ENCODE measurements at regions not wholly inside any gene's neighbourhood (a gene's known extent, or its start where the extent isn't known, plus 50 kb on each side); places are given as distances from the start of the nearest gene placed in this dataset.
A peak's percentile ranks its signal among the peaks of the same experiment; 100 is the strongest.
"Not testable (repeated sequence)": the region's sequence is repeated elsewhere in the genome, so short reads cannot be mapped to it uniquely, and the experiment has no call there.

GRCh38 chr4:118410138-118410537 lies 57.3 kb upstream of the PRSS12 start:
- H3K36me3 ChIP-seq: no peaks in the 10 kb centered on the region
- no peak overlapping the region for H3K27ac ChIP-seq
- intact Hi-C loops (cut with DNase I): no loop called here
- no peaks in the 10 kb centered on the region for H3K4me1 ChIP-seq
- no peaks in the 10 kb centered on the region for H3K9me3 ChIP-seq
- ATAC-seq (no peak), DNase-seq (no peak)
- H3K27me3 ChIP-seq: no peaks in the 10 kb centered on the region
- H3K4me3 ChIP-seq: no peak overlapping the region
- no peak for TF ChIP-seq CTCF (IDR thresholded peaks at IDR 0.05)

- no peaks in the 10 kb centered on the region for H3K36me3 ChIP-seq
- ATAC-seq (no peak), DNase-seq (no peak)
- H3K27ac ChIP-seq: no peak overlapping the region
- no peak overlapping the region for H3K4me3 ChIP-seq
- intact Hi-C loops (cut with DNase I): no loop called here
- no peaks in the 10 kb centered on the region for H3K9me3 ChIP-seq
- TF ChIP-seq CTCF (IDR thresholded peaks at IDR 0.05): no peak
- no peaks in the 10 kb centered on the region for H3K27me3 ChIP-seq
- H3K4me1 ChIP-seq: no peaks in the 10 kb centered on the region
Measured at GRCh38 chr4:118417325-118417724, 64.5 kb upstream of the PRSS12 start.

GRCh38 chr4:118417800-118418199 lies 65.0 kb upstream of the PRSS12 start:
- ATAC-seq; H3K36me3 ChIP-seq; DNase-seq; H3K27me3 ChIP-seq; H3K27ac ChIP-seq; H3K4me1 ChIP-seq; H3K4me3 ChIP-seq; intact Hi-C loops (cut with DNase I); H3K9me3 ChIP-seq: not testable (repeated sequence)

- DNase-seq; H3K27ac ChIP-seq; ATAC-seq; H3K9me3 ChIP-seq; H3K36me3 ChIP-seq; H3K4me3 ChIP-seq; intact Hi-C loops (cut with DNase I); H3K4me1 ChIP-seq; H3K27me3 ChIP-seq: not testable (repeated sequence)
Measured at GRCh38 chr4:118418396-118418795, 65.6 kb upstream of the PRSS12 start.

GRCh38 chr4:118419626-118420025 lies 66.8 kb upstream of the PRSS12 start:
- intact Hi-C loops (cut with DNase I); ATAC-seq; H3K4me1 ChIP-seq: not testable (repeated sequence)

GRCh38 chr4:118424062-118424461 lies 71.3 kb upstream of the PRSS12 start:
- H3K9me3 ChIP-seq; H3K27me3 ChIP-seq; H3K27ac ChIP-seq; H3K36me3 ChIP-seq; ATAC-seq; H3K4me1 ChIP-seq; intact Hi-C loops (cut with DNase I); H3K4me3 ChIP-seq: not testable (repeated sequence)
- peak in 3 of 4 donors; percentile 33 to 86 (median 35) for DNase-seq
- TF ChIP-seq CTCF (IDR thresholded peaks at IDR 0.05): peak; percentile 23 to 28

More at GRCh38 chr4:118419626-118420025, 66.8 kb upstream of the PRSS12 start:
- not testable (repeated sequence) for H3K27ac ChIP-seq, H3K4me3 ChIP-seq, H3K9me3 ChIP-seq, DNase-seq, H3K36me3 ChIP-seq, H3K27me3 ChIP-seq

GRCh38 chr4:118428881-118429280 lies 76.1 kb upstream of the PRSS12 start:
- intact Hi-C loops (cut with DNase I); H3K9me3 ChIP-seq; H3K27ac ChIP-seq; H3K36me3 ChIP-seq; H3K4me3 ChIP-seq; H3K4me1 ChIP-seq; H3K27me3 ChIP-seq; DNase-seq; ATAC-seq: not testable (repeated sequence)

- H3K9me3 ChIP-seq; H3K27ac ChIP-seq; H3K27me3 ChIP-seq; DNase-seq; H3K4me3 ChIP-seq; H3K36me3 ChIP-seq; ATAC-seq; H3K4me1 ChIP-seq; intact Hi-C loops (cut with DNase I): not testable (repeated sequence)
Measured at GRCh38 chr4:118432359-118432758, 79.6 kb upstream of the PRSS12 start.

- H3K9me3 ChIP-seq; H3K4me3 ChIP-seq; H3K36me3 ChIP-seq; DNase-seq; intact Hi-C loops (cut with DNase I); H3K27me3 ChIP-seq; H3K27ac ChIP-seq; ATAC-seq; H3K4me1 ChIP-seq: not testable (repeated sequence)
Measured at GRCh38 chr4:118433612-118434375, 81.0 kb upstream of the PRSS12 start.

GRCh38 chr4:118435415-118435814 lies 82.6 kb upstream of the PRSS12 start:
- intact Hi-C loops (cut with DNase I); H3K9me3 ChIP-seq; H3K4me1 ChIP-seq; H3K36me3 ChIP-seq; DNase-seq; H3K27ac ChIP-seq; H3K27me3 ChIP-seq; H3K4me3 ChIP-seq; ATAC-seq: not testable (repeated sequence)
